Gastroesophageal sphincter (tissue), 3 donors: ENCODE measurements at regions not wholly inside any gene's neighbourhood (a gene's known extent, or its start where the extent isn't known, plus 50 kb on each side); places are given as distances from the start of the nearest gene placed in this dataset.

Experiments used
- CTCF ChIP-seq, 4 experiments: fragments of 200-600 bp in 2 of 4; fragments of 450-650 bp in 2 of 4; sonication (generic) in 1 of 4; IDR thresholded peaks; one replicate each; pipeline ENCODE4 v1.5.1; 2017 to 2019; ENCODE audit warnings: antibody characterized with exemption in 4 of 4, mild to moderate bottlenecking in 2 of 4, moderate library complexity in 2 of 4
- POLR2A ChIP-seq, 2 donors: fragments of 450-650 bp; IDR thresholded peaks; one replicate each; pipeline ENCODE4 v1.6.1; 2017; ENCODE audit warnings: antibody characterized with exemption in 2 of 2, mild to moderate bottlenecking in 2 of 2, moderate library complexity in 1 of 2
- POLR2AphosphoS5 ChIP-seq: sonication (generic); formaldehyde crosslinking; IDR thresholded peaks from one replicate; pipeline ENCODE4 v1.6.1; 2017; ENCODE audit warnings: antibody characterized with exemption

- TF ChIP-seq CTCF (IDR thresholded peaks at IDR 0.05) (no peak), POLR2A (IDR thresholded peaks at IDR 0.05) (no peak), POLR2AphosphoS5 (no peak)
Observed at GRCh38 chr3:169009453-169009852, 654.1 kb downstream of the MECOM start.
